RKO (cell line): ENCODE measurements at regions not wholly inside any gene's neighbourhood (a gene's known extent, or its start where the extent isn't known, plus 50 kb on each side); places are given as distances from the start of the nearest gene placed in this dataset.
"Not testable (repeated sequence)": the region's sequence is repeated elsewhere in the genome, so short reads cannot be mapped to it uniquely, and the experiment has no call there.

Experiments
- DNase-seq: peaks from one replicate; pipeline ENCODE4 v3.0.0-alpha.2; 2016; ENCODE audit warnings: low spot score

GRCh38 chr19:23597661-23598060, 89.4 kb downstream of the ZNF675 start:
- no peak for DNase-seq

DNA sequence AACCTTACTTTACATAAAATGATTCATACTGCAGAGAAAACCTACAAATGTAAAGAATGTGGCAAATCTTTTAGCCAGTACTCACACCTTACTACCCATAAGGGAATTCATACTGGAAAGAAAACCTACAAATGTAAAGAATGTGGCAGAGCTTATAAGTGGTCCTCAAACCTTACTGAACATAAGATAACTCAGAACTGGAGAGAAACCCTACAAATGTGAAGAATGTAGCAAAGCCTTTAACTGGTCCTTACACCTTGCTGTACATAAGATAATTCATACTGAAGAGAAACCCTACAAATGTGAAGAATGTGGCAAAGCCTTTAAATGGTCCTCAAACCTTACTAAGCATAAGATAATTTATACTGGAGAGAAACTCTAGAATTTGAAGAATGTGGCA, 90.1 kb downstream of the ZNF675 start:
- no peak for DNase-seq

DNA sequence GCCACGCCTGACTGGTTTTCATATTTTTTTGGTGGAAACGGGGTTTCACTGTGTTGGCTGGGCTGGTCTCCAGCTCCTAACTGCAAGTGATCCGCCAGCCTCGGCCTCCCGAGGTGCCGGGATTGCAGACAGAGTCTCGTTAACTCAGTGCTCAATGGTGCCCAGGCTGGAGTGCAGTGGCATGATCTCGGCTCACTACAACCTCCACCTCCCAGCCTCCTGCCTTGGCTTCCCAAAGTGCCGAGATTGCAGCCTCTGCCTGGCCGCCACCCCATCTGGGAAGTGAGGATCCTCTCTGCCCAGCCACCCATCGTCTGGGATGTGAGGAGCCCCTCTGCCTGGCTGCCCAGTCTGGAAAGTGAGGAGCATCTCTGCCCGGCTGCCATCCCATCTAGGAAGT, 92.7 kb downstream of the ZNF675 start:
- DNase-seq: not testable (repeated sequence)

DNA sequence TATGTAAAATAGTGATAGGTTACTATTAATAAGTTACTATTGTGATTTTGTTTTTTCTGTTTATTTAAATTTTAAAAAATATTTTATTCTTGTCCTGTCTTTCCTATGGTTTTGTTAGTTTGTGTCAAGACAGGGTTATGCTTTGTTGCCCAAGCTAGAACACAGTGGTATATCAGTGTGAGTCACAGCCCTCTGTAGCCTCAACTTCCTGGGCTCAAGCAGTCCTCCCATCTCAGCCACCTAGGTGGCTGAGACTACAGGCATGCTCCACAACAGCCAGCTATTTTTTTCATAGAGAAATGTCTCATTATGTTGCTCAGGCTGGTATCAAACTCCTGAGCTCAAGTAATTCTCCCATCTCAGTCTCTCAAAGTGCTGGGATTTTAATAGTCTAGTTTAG, 99.5 kb downstream of the ZNF675 start:
- DNase-seq: peak; percentile 35

- DNase-seq: no peak
Measured at GRCh38 chr19:23577501-23577900, 109.5 kb downstream of the ZNF675 start.

- DNase-seq: no peak
Measured at GRCh38 chr19:23571175-23571574, 115.8 kb downstream of the ZNF675 start.

DNA sequence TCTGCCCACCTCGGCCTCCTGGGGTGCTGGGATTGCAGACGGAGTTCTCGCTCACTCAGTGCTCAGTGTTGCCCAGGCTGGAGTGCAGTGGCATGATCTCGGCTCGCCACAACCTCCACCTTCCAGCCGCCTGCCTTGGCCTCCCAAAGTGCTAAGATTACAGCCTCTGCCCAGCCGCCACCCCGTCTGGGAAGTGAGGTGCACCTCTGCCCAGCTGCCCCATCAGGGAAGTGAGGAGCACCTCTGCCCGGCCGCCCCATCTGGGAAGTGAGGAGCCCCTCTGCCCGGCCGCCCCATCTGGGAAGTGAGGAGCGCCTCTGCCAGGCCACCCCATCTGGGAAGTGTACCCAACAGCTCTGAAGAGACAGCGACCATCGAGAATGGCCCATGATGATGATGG, 118.9 kb downstream of the ZNF675 start:
- DNase-seq: not testable (repeated sequence)

- DNase-seq: no peak
Measured at GRCh38 chr19:23565256-23565655, 121.8 kb downstream of the ZNF675 start.

DNA sequence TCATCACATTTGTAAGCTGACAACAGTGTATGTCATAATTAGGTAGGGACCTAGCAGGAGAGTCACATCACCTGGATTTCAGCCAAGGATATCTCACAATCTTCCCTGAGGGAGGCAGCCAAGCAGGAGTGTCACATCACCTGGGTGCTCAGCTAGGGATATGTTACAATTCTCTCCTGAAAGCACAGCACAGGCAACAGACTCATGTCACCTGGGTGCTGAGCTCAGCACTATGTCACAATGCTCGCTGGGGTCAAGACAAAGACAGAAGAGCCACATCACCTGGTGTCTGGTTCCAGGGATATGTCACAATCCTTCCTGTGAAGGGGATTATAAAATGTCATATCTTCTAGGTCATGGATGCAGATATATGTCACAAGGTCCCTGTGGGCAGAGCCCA, 123.7 kb downstream of the ZNF675 start:
- no peak for DNase-seq

GRCh38 chr19:23561341-23561740, 125.7 kb downstream of the ZNF675 start:
- no peak for DNase-seq

- DNase-seq: no peak
Measured at GRCh38 chr19:23560051-23560450, 127.0 kb downstream of the ZNF675 start.

GRCh38 chr19:23558541-23558940, 128.5 kb downstream of the ZNF675 start:
- DNase-seq: peak; percentile 8

GRCh38 chr19:23557381-23557780, 129.6 kb downstream of the ZNF675 start:
- no peak for DNase-seq

GRCh38 chr19:23554548-23554947, 132.5 kb downstream of the ZNF675 start:
- no peak for DNase-seq

DNA sequence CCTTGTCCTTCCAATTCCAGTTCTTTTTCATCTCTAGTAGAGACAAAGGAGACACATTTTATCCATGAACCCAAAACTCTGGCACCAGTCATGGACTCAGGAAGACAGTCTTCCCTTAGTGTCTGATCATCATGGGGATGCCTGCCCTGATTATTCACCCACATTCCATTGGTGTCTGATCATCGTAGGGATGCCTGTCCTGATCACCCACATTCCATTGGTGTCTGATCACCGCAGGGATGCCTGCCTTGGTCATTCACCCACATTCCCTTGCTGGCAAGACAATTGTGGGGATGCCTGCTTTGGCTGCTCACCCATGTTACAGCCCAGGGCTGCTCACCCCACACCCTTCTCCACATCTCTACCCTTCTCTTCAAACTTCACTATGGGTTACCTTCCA, 136.9 kb downstream of the ZNF675 start:
- DNase-seq: peak; percentile 58

GRCh38 chr19:23547816-23548430, 139.1 kb downstream of the ZNF675 start:
- peak; percentile 57 for DNase-seq

DNA sequence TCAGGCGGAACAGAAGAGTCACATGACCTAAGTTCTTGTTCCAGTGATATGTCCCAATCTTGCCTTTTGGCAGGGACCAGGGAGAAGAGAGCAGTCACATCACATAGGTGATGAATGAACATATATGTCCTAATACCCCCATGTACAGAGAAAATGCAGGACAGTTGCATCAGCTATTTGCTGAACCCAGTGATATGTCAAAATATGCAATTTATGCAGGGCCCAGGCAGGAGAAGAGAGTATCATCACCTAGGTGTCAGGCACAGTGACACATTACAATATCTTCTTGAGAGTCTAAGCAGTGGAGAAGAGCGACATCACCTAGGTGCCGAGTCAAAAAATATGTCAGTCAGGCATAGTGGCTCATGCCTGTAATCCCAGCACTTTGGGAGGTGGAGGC, 139.9 kb downstream of the ZNF675 start:
- no peak for DNase-seq

DNA sequence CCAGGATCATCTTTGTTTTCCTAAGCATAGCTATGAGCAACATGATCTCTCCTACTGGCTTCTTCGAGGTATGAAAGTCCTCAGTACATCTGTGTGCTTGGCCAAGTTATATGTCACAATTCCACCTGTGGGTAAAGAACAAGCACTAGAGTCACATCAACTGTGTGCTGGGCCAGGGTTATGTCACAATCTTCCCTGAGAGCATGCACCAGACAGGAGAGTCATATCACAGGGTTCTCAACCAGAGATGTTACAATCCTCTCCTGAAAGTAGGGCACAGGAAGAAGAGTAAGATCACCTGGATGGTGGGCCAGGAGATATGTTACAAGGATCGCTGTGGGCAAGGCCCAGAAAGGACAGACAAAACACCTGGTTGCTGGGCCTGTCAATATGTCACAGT, 143.7 kb downstream of the ZNF675 start:
- DNase-seq: no peak

DNA sequence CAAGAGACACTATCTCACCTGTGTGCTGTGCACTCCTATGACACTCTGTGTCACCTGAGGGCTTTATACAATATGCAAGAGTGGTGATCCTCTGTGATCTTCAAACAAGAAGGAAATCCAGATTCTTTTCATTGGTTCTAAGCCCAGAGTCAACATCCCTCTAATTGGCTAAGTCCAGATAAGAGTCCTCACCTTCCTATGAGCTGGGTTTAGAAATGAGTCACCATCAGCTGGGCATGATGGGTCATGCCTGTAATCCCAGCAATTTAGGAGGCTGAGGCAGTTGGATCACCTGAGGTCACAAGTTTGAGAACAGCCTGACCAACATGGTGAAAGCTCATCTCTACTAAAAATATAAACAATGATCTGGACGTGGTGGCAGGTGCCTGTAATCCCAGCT, 144.4 kb downstream of the ZNF675 start:
- DNase-seq: peak; percentile 4

GRCh38 chr19:23541991-23542390, 145.0 kb downstream of the ZNF675 start:
- no peak for DNase-seq

GRCh38 chr19:23540180-23540579, 144.9 kb upstream of the ZNF91 start:
- not testable (repeated sequence) for DNase-seq

DNA sequence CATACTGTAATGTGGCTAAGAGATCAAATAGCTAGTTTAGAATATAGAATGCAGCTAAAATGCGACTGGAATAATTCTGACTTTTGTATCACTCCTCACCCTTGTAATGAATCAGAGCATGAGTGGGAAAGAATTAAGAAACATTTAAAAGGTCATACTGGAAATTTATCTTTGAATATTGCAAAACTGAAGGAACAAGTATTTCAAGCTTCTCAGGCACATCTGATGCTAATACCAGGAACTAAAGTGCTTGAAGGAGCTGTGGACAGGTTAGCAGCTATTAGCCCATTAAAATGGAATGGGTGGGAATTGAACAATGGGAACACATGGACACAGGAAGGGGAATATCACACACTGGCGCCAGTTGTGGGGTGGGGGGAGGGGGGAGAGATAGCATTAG, 144.2 kb upstream of the ZNF91 start:
- no peak for DNase-seq

DNA sequence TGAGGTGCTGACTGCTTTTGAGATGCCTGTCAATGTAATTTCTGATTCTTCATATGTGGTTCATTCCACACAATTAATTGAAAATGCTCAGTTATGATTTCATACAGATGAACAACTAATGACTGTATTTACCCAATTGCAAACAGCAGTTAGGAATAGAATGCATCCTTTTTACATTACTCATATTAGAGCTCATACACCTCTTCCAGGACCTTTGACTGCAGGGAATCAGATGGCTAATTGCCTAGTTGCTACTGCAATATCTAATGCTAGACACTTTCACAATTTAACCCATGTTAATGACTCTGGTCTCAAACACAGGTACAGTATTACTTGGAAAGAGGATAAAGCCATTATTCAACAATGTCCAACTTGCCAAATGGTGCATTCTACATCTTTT, 141.9 kb upstream of the ZNF91 start:
- not testable (repeated sequence) for DNase-seq

DNA sequence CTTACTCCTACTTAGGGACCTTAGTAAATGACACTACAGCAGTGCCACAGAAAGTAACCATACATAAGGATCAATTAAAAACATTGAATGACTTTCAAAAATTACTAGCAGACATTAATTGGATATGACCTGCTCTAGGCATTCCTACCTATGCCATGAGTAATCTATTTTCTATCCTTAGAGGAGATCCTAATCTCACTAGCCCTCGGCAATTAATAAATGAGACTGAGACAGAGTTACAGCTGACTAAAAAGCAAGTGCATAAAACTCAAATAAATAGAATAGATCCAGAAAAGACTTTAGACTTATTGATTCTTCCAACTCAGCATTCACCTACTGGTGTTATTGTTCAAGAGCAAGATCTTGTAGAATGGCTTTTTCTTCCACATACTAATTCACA, 141.1 kb upstream of the ZNF91 start:
- DNase-seq: not testable (repeated sequence)

- DNase-seq: not testable (repeated sequence)
Measured at GRCh38 chr19:23535901-23536300, 140.6 kb upstream of the ZNF91 start.
